SK-N-SH treated with all-trans-retinoic acid at 6 μM for 48 hours (cell line): ENCODE measurements at regions not wholly inside any gene's neighbourhood (a gene's known extent, or its start where the extent isn't known, plus 50 kb on each side); places are given as distances from the start of the nearest gene placed in this dataset.

Experiments used
- ARNTL ChIP-seq: fragments of 450-650 bp; formaldehyde crosslinking; IDR thresholded peaks from 2 replicates; pipeline ENCODE4 v1.5.0; 2020; ENCODE audit warnings: low read depth, mild to moderate bottlenecking, moderate library complexity, borderline replicate concordance
- CREB5 ChIP-seq: fragments of 250-450 bp; sonication (Bioruptor Pico); IDR thresholded peaks from 2 replicates; pipeline ENCODE4 v1.5.1; 2020; ENCODE audit warnings: low read depth, mild to moderate bottlenecking, moderate library complexity
- CSRNP3 ChIP-seq: fragments of 250-450 bp; sonication (Bioruptor Pico); IDR thresholded peaks from 2 replicates; pipeline ENCODE4 v1.5.1; 2021; ENCODE audit warnings: mild to moderate bottlenecking, moderate library complexity
- POU6F1 ChIP-seq: fragments of 250-450 bp; sonication (Bioruptor Pico); IDR thresholded peaks from 2 replicates; pipeline ENCODE4 v1.8.0; 2021; ENCODE audit warnings: low read depth, mild to moderate bottlenecking, moderate library complexity, borderline replicate concordance

GRCh38 chr14:101115652-101116051 lies 212.1 kb upstream of the RTL1 start:
- TF ChIP-seq ARNTL (CRISPR knock-in tag) (no peak), CSRNP3 (CRISPR knock-in tag) (no peak), POU6F1 (CRISPR knock-in tag) (no peak), CREB5 (CRISPR knock-in tag) (no peak)
